GM06990 (cell line): ENCODE measurements at regions not wholly inside any gene's neighbourhood (a gene's known extent, or its start where the extent isn't known, plus 50 kb on each side); places are given as distances from the start of the nearest gene placed in this dataset.

Experiments used
- DNase-seq: peaks from one replicate; pipeline ENCODE4 v3.0.0-alpha.2; 2011; ENCODE audit not compliant: insufficient read length; ENCODE audit errors: extremely low read depth
- H3K27me3 ChIP-seq: replicated peaks from 2 replicates; pipeline ENCODE4 v1.6.0; 2011; ENCODE audit warnings: low read length; ENCODE audit not compliant: control insufficient read depth, insufficient read depth
- H3K36me3 ChIP-seq: 2 replicates; pipeline ENCODE4 v1.5.1; 2011; ENCODE audit warnings: low read length; ENCODE audit not compliant: control insufficient read depth, insufficient read depth
- H3K4me3 ChIP-seq: replicated peaks from 2 replicates; pipeline ENCODE4 v1.5.1; 2011; ENCODE audit warnings: low read depth, mild to moderate bottlenecking, control low read depth, low read length
- CTCF ChIP-seq: IDR thresholded peaks from 2 replicates; pipeline ENCODE4 v1.5.1; 2011; ENCODE audit warnings: low read length, control low read depth, mild to moderate bottlenecking, inconsistent platforms; ENCODE audit not compliant: insufficient read depth, poor library complexity, severe bottlenecking

DNA sequence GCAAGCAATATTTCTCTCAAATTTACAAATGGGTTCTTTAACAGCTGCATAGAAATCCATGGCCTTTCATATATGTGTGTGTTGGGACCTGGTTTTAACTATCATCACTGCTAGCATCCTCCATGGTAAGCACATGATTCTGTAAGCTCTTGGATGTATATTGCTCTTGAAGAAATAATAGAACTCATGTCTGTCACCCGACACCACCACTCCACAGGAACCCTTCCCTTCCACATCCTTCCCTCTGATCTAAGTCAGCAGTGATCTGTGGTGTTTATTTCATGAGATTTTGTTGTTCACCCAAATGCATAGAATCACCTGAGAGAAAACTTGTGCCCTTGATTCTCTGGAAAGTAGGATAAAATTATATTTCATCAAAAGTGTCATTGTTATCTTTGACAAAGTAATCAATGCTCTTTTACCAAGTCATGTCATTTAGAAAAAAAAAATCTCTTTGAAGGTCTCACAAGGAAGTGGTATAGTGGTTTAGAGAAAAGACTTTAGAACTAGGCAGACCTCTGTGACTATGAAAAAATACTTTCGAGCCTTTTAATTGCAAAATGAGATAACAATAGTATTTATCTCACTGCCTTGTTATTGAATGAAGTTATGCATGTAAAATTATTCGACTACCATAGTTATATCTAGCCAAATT, 649.8 kb upstream of the SLC35B3 start:
- Histone ChIP-seq H3K36me3 (no peaks in the 10 kb centered on the region), H3K4me3 (no peak overlapping the region), H3K27me3 (no peaks in the 10 kb centered on the region)
- no peak for DNase-seq
- TF ChIP-seq CTCF, result no peak

GRCh38 chr6:9083108-9083507, 647.8 kb upstream of the SLC35B3 start:
- H3K36me3 ChIP-seq, result no peaks in the 10 kb centered on the region
- DNase-seq, result no peak
- TF ChIP-seq CTCF, result no peak
- no peak overlapping the region for H3K4me3 ChIP-seq
- no peaks in the 10 kb centered on the region for H3K27me3 ChIP-seq

DNA sequence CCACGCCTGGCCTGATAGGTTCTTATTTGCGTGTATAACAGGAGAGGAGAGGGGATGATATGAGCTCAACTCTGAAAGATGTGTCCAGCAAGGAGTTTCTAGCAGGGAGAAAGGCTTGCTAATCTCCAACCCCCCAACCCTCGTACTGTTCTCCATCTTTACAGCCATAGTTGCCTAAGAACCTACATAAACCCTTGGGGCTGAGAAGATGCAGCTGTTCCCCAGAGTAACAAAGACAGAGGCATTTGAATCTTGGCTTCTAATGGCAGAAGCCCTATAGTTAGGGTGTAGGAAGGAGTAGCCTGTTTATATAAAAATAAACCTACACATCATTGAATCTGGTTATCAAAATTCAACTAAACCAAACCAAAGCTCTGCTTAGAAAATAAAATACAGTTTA, 631.4 kb upstream of the SLC35B3 start:
- TF ChIP-seq CTCF, result no peak
- Histone ChIP-seq H3K27me3 (no peaks in the 10 kb centered on the region), H3K36me3 (no peaks in the 10 kb centered on the region), H3K4me3 (no peak overlapping the region)
- no peak for DNase-seq

DNA sequence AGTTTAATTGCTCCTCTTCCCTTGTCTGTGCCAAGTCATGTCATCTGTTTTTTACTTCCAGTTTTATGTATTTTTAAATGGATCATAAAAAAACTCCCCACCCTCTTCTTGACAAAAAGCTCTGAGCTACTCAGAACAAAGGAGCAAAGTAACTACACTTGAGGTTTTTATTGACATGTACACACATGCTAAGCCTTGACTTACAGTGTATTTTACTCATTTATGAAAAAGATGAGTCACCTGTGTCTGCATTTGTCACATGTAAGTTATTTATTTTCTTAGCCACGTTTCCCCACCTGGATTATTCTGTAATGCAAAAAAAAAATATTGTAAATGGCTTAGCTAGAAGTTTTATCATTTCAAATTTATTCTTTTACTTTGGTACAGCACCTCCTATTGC, 628.8 kb upstream of the SLC35B3 start:
- Histone ChIP-seq H3K27me3 (no peaks in the 10 kb centered on the region), H3K36me3 (no peaks in the 10 kb centered on the region), H3K4me3 (no peak overlapping the region)
- TF ChIP-seq CTCF, result no peak
- no peak for DNase-seq

DNA sequence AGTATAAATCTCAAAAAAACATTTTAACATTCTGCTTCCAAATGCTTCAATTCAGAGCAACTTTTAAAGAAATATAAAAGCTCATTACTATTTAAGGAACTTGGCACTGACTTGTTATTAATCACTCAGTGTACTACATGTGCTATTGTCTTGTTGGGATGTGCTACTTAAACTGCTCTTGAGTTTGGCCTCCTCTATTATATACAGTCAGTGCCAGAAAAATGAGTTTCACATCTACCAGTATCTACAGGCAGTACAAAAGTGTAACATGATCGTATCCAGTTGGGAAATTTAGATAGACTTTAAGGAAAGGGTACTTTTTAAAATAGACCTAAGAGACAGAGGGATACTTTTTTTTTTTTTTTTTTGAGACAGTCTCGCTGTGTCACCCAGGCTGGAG, 627.3 kb upstream of the SLC35B3 start:
- DNase-seq, result no peak
- Histone ChIP-seq H3K4me3 (no peak overlapping the region), H3K27me3 (no peaks in the 10 kb centered on the region), H3K36me3 (no peaks in the 10 kb centered on the region)
- TF ChIP-seq CTCF, result no peak

DNA sequence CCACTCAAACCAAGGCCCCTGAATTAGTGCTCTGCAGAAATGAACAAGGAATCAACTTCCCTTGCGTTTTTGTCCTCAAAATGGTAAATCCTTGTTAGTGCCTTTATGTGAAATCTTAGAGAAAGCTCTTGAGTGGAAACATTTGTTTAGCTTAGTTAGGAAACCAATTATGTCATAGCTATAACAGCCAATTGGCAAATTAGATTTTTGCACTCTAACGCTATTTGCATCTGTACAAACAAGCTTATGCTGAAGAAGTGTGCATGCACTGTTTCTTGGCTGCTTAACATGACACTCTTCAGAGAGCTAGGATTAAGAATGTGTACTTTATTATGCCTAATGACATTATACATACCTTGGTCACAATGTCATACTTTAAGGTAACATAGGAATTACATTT, 622.6 kb upstream of the SLC35B3 start:
- DNase-seq, result no peak
- Histone ChIP-seq H3K36me3 (no peaks in the 10 kb centered on the region), H3K4me3 (no peak overlapping the region), H3K27me3 (no peaks in the 10 kb centered on the region)
- no peak for TF ChIP-seq CTCF
